Suprapubic skin (tissue), 4 donors: ENCODE measurements at regions not wholly inside any gene's neighbourhood (a gene's known extent, or its start where the extent isn't known, plus 50 kb on each side); places are given as distances from the start of the nearest gene placed in this dataset.

ENCODE experiments used
- DNase-seq, 2 donors: peaks; one replicate each; pipeline ENCODE4 v3.0.0-alpha.2; 2019; ENCODE audit warnings: low spot score in 2 of 2
- H3K27ac ChIP-seq: fragments of 200-600 bp; sonication (generic); one replicate; pipeline ENCODE4 v1.5.1; 2019
- H3K27me3 ChIP-seq: fragments of 200-600 bp; sonication (generic); one replicate; pipeline ENCODE4 v1.5.1; 2019
- H3K36me3 ChIP-seq: fragments of 200-600 bp; sonication (generic); one replicate; pipeline ENCODE4 v1.5.1; 2019
- H3K4me1 ChIP-seq: fragments of 200-600 bp; sonication (generic); one replicate; pipeline ENCODE4 v1.5.1; 2019
- H3K4me3 ChIP-seq: fragments of 200-600 bp; sonication (generic); one replicate; pipeline ENCODE4 v1.5.1; 2019; ENCODE audit warnings: mild to moderate bottlenecking
- H3K9me3 ChIP-seq: fragments of 200-600 bp; sonication (generic); one replicate; pipeline ENCODE4 v1.5.1; 2019
- CTCF ChIP-seq, 2 donors: fragments of 200-600 bp in 1 of 2; fragments of 450-650 bp in 1 of 2; sonication (generic) in 1 of 2; IDR thresholded peaks; one replicate each; pipeline ENCODE4 v1.5.1; 2016 to 2019; ENCODE audit warnings: antibody characterized with exemption in 2 of 2, mild to moderate bottlenecking in 1 of 2, moderate library complexity in 1 of 2
- EP300 ChIP-seq: sonication (generic); formaldehyde crosslinking; IDR thresholded peaks from one replicate; pipeline ENCODE4 v1.6.1; 2017; ENCODE audit warnings: antibody characterized with exemption
- POLR2A ChIP-seq, 2 donors: fragments of 450-650 bp; IDR thresholded peaks; one replicate each; pipeline ENCODE4 v1.6.1; 2017; ENCODE audit warnings: antibody characterized with exemption in 2 of 2, mild to moderate bottlenecking in 2 of 2, moderate library complexity in 2 of 2
- POLR2AphosphoS5 ChIP-seq, 3 donors: sonication (generic); formaldehyde crosslinking; IDR thresholded peaks; one replicate each; pipeline ENCODE4 v1.6.1; 2017; ENCODE audit warnings: antibody characterized with exemption in 3 of 3
- WGBS: methylation state at CpG from one replicate; pipeline ENCODE4 v1.1.5; 2018; 5-methylcytosine and 5-hydroxymethylcytosine counted together

DNA sequence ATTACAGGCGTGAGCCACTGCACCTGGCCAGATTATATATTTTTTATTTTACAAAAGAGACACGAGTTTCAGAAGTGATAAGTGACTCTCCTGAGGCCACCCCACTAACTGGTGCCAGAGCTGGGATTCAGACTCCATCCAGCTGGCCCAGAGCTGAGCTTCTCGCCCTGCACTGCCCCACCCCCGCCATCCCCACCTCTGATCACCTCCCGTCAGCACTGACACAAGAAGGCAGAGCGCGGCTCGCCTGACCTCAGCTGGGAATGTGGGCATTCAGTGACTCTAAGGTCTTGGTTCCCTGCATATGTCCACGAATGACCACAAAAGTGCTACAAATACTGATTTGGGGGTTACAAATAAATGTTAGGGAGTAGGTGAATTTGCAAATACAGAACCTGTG lies 56.1 kb upstream of the GALNT15 start:
- Histone ChIP-seq H3K4me3 (no peak overlapping the region), H3K36me3 (no peaks in the 10 kb centered on the region), H3K27ac (no peak overlapping the region), H3K27me3 (no peaks in the 10 kb centered on the region), H3K4me1 (peaks cover 7% of the 10 kb centered on the region), H3K9me3 (no peaks in the 10 kb centered on the region)
- DNase-seq, result no peak
- WGBS, result 84% methylated on average over 9 of the region's 9 CpGs
- no peak for TF ChIP-seq EP300
- no peak for TF ChIP-seq POLR2AphosphoS5 (IDR thresholded peaks at IDR 0.05)
- no peak for TF ChIP-seq CTCF (IDR thresholded peaks at IDR 0.05)
- no peak for TF ChIP-seq POLR2A (IDR thresholded peaks at IDR 0.05)

- Histone ChIP-seq H3K27ac (no peak overlapping the region), H3K4me3 (no peak overlapping the region)
These were observed 54.6 kb upstream of the GALNT15 start for GRCh38 chr3:16119887-16120286.

GRCh38 chr3:16121391-16121790 lies 53.1 kb upstream of the GALNT15 start:
- no peaks in the 10 kb centered on the region for H3K27me3 ChIP-seq
- no peak overlapping the region for H3K27ac ChIP-seq
- WGBS, result 50% methylated on average over 1 of the region's 1 CpG
- H3K9me3 ChIP-seq, result no peaks in the 10 kb centered on the region
- H3K4me1 ChIP-seq, result peaks cover 7% of the 10 kb centered on the region
- DNase-seq, result no peak
- H3K4me3 ChIP-seq, result no peak overlapping the region
- no peaks in the 10 kb centered on the region for H3K36me3 ChIP-seq
- TF ChIP-seq EP300, result no peak
- no peak for TF ChIP-seq POLR2A (IDR thresholded peaks at IDR 0.05)
- TF ChIP-seq POLR2AphosphoS5 (IDR thresholded peaks at IDR 0.05), result no peak
- TF ChIP-seq CTCF (IDR thresholded peaks at IDR 0.05), result no peak

More at GRCh38 chr3:16119887-16120286, 54.6 kb upstream of the GALNT15 start:
- no peak for TF ChIP-seq EP300
- TF ChIP-seq POLR2A (IDR thresholded peaks at IDR 0.05), result no peak
- no peak for TF ChIP-seq CTCF (IDR thresholded peaks at IDR 0.05)
- no peak for TF ChIP-seq POLR2AphosphoS5 (IDR thresholded peaks at IDR 0.05)
- Histone ChIP-seq H3K27me3 (no peaks in the 10 kb centered on the region), H3K36me3 (no peaks in the 10 kb centered on the region), H3K4me1 (peaks cover 7% of the 10 kb centered on the region), H3K9me3 (no peaks in the 10 kb centered on the region)
- DNase-seq, result no peak

DNA sequence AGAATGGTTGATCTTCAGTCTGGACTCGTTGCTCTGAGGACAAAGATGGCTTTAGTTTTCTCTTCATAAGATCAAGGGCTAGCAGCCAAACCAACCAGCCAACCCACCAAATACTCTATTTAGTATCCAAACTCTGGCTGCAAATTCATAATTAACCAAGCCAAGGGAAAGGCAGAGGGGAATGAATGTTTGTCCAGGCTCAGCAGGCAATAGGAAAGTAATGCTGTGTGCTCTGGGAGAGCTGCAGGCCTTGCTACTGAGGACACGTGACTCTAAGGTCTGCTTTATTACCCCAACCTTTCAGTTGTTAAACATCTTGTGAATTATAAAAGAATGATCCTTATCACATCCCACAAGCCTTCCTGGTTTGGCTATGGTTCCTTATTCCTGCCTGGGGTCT lies 52.3 kb upstream of the GALNT15 start:
- DNase-seq, result no peak
- no peak overlapping the region for H3K4me3 ChIP-seq
- no peak overlapping the region for H3K27ac ChIP-seq
- no peaks in the 10 kb centered on the region for H3K9me3 ChIP-seq
- no peaks in the 10 kb centered on the region for H3K27me3 ChIP-seq
- H3K36me3 ChIP-seq, result no peaks in the 10 kb centered on the region
- TF ChIP-seq POLR2AphosphoS5 (IDR thresholded peaks at IDR 0.05) (no peak), EP300 (no peak), CTCF (IDR thresholded peaks at IDR 0.05) (no peak), POLR2A (IDR thresholded peaks at IDR 0.05) (no peak)
- peaks cover 7% of the 10 kb centered on the region for H3K4me1 ChIP-seq
- 38% methylated on average over 2 of the region's 2 CpGs for WGBS

DNA sequence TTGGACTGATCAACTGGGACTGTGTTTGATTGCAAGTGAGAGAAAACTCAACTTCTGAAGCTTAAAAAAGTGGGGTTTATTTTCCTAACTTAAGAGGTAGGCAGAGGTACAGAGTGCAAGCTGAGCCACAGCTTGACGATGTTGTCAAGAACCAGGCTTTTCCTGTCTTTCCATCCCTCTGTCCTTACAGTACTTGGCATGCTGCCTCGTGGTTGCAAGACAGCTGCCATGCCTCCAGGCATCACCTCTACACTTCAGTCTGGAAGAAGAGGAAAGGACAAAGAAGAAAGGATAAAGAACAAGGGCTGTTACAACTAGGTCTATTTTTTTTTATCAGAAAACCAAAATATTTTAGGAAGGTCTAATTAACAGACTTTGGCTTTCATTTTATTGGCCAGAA lies 51.8 kb upstream of the GALNT15 start:
- no peak for DNase-seq
- Histone ChIP-seq H3K27me3 (no peaks in the 10 kb centered on the region), H3K36me3 (no peaks in the 10 kb centered on the region), H3K4me1 (peaks cover 7% of the 10 kb centered on the region), H3K4me3 (no peak overlapping the region), H3K9me3 (no peaks in the 10 kb centered on the region), H3K27ac (no peak overlapping the region)
- WGBS, result 58% methylated on average over 2 of the region's 2 CpGs
- no peak for TF ChIP-seq EP300
- no peak for TF ChIP-seq POLR2AphosphoS5 (IDR thresholded peaks at IDR 0.05)
- TF ChIP-seq POLR2A (IDR thresholded peaks at IDR 0.05), result no peak
- no peak for TF ChIP-seq CTCF (IDR thresholded peaks at IDR 0.05)
